ENCODE measurements at regions not wholly inside any gene's neighbourhood (a gene's known extent, or its start where the extent isn't known, plus 50 kb on each side); places are given as distances from the start of the nearest gene placed in this dataset.

DNA sequence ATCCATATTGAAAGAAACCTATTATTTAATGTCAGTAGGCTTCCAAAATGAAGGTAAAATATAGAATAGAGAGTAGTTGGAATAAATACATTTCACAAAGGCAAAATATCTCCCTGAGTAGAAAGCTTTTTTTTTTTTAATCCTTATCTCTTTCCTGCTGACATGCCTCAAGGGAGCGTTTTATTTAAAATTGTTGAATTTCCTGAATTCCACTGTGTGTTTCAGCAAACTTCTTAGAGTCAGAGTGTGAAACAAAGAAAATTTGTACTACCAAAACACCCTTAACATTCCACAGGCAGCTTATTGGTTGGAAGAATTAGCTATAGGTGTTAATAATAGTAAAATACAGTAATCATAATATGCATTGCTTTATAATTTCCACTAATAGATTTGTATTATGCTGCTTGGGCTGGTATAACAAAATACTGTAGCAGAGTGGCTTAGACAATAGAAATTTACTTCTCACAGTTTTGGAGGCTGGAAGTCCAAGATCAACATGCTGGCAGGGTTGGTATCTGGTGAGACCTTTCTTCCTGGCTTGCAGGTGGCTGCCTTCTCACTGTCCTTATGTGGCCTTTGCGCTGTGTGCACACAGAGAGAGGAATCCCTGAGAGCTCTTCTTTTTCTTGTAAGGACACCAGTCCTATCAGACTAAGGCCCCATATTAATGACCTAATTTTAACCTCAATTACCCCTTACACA lies 468.4 kb upstream of the C1orf87 start:
- no peak for DNase-seq (ENCODE audit: low read depth)

DNA sequence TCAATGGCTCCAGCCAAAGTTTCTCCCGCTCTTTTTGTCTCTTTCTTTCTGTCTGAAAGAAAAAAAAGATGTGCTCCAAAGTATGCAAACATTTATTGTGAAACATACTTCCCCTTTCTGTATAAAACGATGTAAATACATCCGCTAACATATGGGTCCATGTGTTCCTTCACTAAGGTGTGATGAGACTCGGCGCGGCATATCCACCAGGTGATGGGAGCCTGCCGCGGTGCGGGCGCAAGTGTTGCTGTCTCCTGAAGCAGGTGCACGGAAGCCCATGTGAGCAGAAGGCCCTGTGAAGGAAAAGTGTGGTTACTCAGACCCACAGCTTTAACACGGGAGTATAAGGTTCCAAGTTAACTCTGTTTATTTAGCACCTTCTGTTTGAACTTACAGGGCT lies 466.6 kb upstream of the C1orf87 start:
- TF ChIP-seq, protein P1, sequence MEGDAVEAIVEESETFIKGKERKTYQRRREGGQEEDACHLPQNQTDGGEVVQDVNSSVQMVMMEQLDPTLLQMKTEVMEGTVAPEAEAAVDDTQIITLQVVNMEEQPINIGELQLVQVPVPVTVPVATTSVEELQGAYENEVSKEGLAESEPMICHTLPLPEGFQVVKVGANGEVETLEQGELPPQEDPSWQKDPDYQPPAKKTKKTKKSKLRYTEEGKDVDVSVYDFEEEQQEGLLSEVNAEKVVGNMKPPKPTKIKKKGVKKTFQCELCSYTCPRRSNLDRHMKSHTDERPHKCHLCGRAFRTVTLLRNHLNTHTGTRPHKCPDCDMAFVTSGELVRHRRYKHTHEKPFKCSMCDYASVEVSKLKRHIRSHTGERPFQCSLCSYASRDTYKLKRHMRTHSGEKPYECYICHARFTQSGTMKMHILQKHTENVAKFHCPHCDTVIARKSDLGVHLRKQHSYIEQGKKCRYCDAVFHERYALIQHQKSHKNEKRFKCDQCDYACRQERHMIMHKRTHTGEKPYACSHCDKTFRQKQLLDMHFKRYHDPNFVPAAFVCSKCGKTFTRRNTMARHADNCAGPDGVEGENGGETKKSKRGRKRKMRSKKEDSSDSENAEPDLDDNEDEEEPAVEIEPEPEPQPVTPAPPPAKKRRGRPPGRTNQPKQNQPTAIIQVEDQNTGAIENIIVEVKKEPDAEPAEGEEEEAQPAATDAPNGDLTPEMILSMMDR (IDR thresholded peaks at IDR 0.05; ENCODE audit: insufficient read depth, low read depth, low read length), result no peak
- ChIA-PET POLR2A (no interaction called here), CTCF (no interaction called here)
- DNase-seq (ENCODE audit: low read depth), result no peak
- Histone ChIP-seq H3K4me3 (ENCODE audit: low read depth, low read length) (no peak overlapping the region), H3K27me3 (ENCODE audit: control insufficient read depth, insufficient read depth, low read length) (no peaks in the 10 kb centered on the region), H3K36me3 (ENCODE audit: control insufficient read depth, insufficient read depth, low read length) (no peaks in the 10 kb centered on the region)

More for the DNA sequence above, 468.4 kb upstream of the C1orf87 start:
- no peaks in the 10 kb centered on the region for H3K36me3 ChIP-seq (ENCODE audit: control insufficient read depth, insufficient read depth, low read length)
- POLR2A ChIA-PET, result no interaction called here
- H3K4me3 ChIP-seq (ENCODE audit: low read depth, low read length), result no peak overlapping the region
- TF ChIP-seq, protein P1 (IDR thresholded peaks at IDR 0.05; ENCODE audit: insufficient read depth, low read depth, low read length), result no peak
- H3K27me3 ChIP-seq (ENCODE audit: control insufficient read depth, insufficient read depth, low read length), result no peaks in the 10 kb centered on the region
- CTCF ChIA-PET, result interaction anchor here (0.8 kb wide), 1 partner anchor 9 kb away, joined by 3 read pairs; no protein-coding TSS in a partner anchor

DNA sequence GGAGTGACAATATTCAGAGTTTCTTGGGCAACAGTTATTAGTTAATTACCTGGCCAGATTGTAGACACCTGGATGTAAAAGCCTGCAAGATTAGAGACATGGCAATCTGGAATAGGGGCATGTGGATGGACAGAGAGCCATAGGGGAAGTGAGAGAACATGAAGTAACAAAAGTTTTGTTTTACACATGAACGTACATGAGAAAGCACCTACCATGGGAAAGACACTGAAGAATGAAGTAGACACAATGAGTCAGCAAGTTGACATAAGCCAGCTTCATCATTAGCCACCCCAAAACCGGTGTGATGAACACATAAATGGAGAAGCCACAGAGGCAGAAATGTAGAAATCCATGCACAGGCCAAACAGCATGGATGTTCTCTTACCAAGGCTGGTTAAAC lies 462.1 kb upstream of the C1orf87 start:
- TF ChIP-seq, protein P1 (IDR thresholded peaks at IDR 0.05; ENCODE audit: insufficient read depth, low read depth, low read length), result no peak
- no peak for DNase-seq (ENCODE audit: low read depth)
- no peak overlapping the region for H3K4me3 ChIP-seq (ENCODE audit: low read depth, low read length)
- CTCF ChIA-PET, result interaction anchor here (0.8 to 1.2 kb wide), 2 partner anchors 34 to 348 kb away, joined by 3 to 4 read pairs; no protein-coding TSS in a partner anchor
- POLR2A ChIA-PET, result no interaction called here
- H3K27me3 ChIP-seq (ENCODE audit: control insufficient read depth, insufficient read depth, low read length), result no peaks in the 10 kb centered on the region
- H3K36me3 ChIP-seq (ENCODE audit: control insufficient read depth, insufficient read depth, low read length), result no peaks in the 10 kb centered on the region

DNA sequence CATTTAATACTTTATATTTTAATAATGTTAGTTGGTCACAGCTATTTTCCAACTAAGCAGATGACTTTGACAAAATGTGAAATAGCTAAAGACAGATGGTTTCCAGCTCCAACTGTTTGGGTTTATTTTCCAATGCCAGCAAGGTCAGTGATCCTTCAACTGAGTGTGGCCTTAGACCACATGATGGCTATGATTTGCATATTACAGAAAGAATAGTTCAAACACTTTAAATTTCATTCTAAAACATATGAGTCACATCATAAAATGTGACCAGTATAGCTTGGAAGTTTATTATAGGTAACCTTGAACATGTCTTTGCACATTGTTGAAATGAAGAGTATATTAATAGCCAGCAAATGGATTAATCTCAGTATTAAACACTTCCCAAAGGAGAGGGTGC lies 454.0 kb upstream of the C1orf87 start:
- no peaks in the 10 kb centered on the region for H3K36me3 ChIP-seq (ENCODE audit: control insufficient read depth, insufficient read depth, low read length)
- TF ChIP-seq, protein P1 (IDR thresholded peaks at IDR 0.05; ENCODE audit: insufficient read depth, low read depth, low read length), result no peak
- H3K4me3 ChIP-seq (ENCODE audit: low read depth, low read length), result no peak overlapping the region
- no peaks in the 10 kb centered on the region for H3K27me3 ChIP-seq (ENCODE audit: control insufficient read depth, insufficient read depth, low read length)
- CTCF ChIA-PET, result no interaction called here
- no peak for DNase-seq (ENCODE audit: low read depth)
- POLR2A ChIA-PET, result no interaction called here

- H3K4me3 ChIP-seq (ENCODE audit: low read depth, low read length), result no peak overlapping the region
- POLR2A ChIA-PET, result no interaction called here
- H3K36me3 ChIP-seq (ENCODE audit: control insufficient read depth, insufficient read depth, low read length), result no peaks in the 10 kb centered on the region
- CTCF ChIA-PET, result interaction anchor here (0.6 kb wide), 1 partner anchor 357 kb away, joined by 3 read pairs; no protein-coding TSS in a partner anchor
- DNase-seq (ENCODE audit: low read depth), result no peak
- TF ChIP-seq, protein P1 (IDR thresholded peaks at IDR 0.05; ENCODE audit: insufficient read depth, low read depth, low read length), result no peak
- H3K27me3 ChIP-seq (ENCODE audit: control insufficient read depth, insufficient read depth, low read length), result no peaks in the 10 kb centered on the region
Measured at GRCh38 chr1:60516996-60517395, 443.4 kb upstream of the C1orf87 start.
